Activated T-cell treated with anti-CD3 and anti-CD28 coated beads for 4 hours (primary cell): ENCODE measurements at regions not wholly inside any gene's neighbourhood (a gene's known extent, or its start where the extent isn't known, plus 50 kb on each side); places are given as distances from the start of the nearest gene placed in this dataset.
"Not testable (repeated sequence)": the region's sequence is repeated elsewhere in the genome, so short reads cannot be mapped to it uniquely, and the experiment has no call there.

ENCODE experiments used
- DNase-seq: peaks from one replicate; pipeline ENCODE4 v3.0.0-alpha.2; 2020

- DNase-seq, result no peak
Measured at GRCh38 chr2:16777123-16777870, 111.7 kb upstream of the CYRIA start.

GRCh38 chr2:16775899-16776231 is 110.2 kb upstream of the CYRIA start:
- no peak for DNase-seq

GRCh38 chr2:16774980-16775898 is 109.6 kb upstream of the CYRIA start:
- DNase-seq, result no peak

GRCh38 chr2:16774091-16774490 is 108.5 kb upstream of the CYRIA start:
- DNase-seq, result no peak

GRCh38 chr2:16773080-16773713 is 107.6 kb upstream of the CYRIA start:
- no peak for DNase-seq

GRCh38 chr2:16767789-16768476 is 102.3 kb upstream of the CYRIA start:
- DNase-seq, result no peak

- no peak for DNase-seq
Measured at GRCh38 chr2:16765356-16765755, 99.7 kb upstream of the CYRIA start.

GRCh38 chr2:16764487-16764886 is 98.9 kb upstream of the CYRIA start:
- no peak for DNase-seq

- DNase-seq, result no peak
Measured at GRCh38 chr2:16763493-16763899, 97.9 kb upstream of the CYRIA start.

GRCh38 chr2:16763056-16763455 is 97.4 kb upstream of the CYRIA start:
- no peak for DNase-seq

GRCh38 chr2:16760426-16760825 is 94.8 kb upstream of the CYRIA start:
- DNase-seq, result no peak

- peak; percentile 30 for DNase-seq
Measured at GRCh38 chr2:16756831-16757644, 91.4 kb upstream of the CYRIA start.

- DNase-seq, result no peak
Measured at GRCh38 chr2:16755442-16755841, 89.8 kb upstream of the CYRIA start.

- not testable (repeated sequence) for DNase-seq
Measured at GRCh38 chr2:16753025-16753424, 87.4 kb upstream of the CYRIA start.

- DNase-seq, result not testable (repeated sequence)
Measured at GRCh38 chr2:16750925-16751214, 85.2 kb upstream of the CYRIA start.

GRCh38 chr2:16750175-16750924 is 84.7 kb upstream of the CYRIA start:
- no peak for DNase-seq

- not testable (repeated sequence) for DNase-seq
Measured at GRCh38 chr2:16748511-16749266, 83.1 kb upstream of the CYRIA start.

- no peak for DNase-seq
Measured at GRCh38 chr2:16747689-16748088, 82.1 kb upstream of the CYRIA start.

- DNase-seq, result no peak
Measured at GRCh38 chr2:16747257-16747656, 81.6 kb upstream of the CYRIA start.

- DNase-seq, result no peak
Measured at GRCh38 chr2:16746833-16747232, 81.2 kb upstream of the CYRIA start.

GRCh38 chr2:16746329-16746728 is 80.7 kb upstream of the CYRIA start:
- no peak for DNase-seq
